NOMO-1 (cell line): ENCODE measurements at regions not wholly inside any gene's neighbourhood (a gene's known extent, or its start where the extent isn't known, plus 50 kb on each side); places are given as distances from the start of the nearest gene placed in this dataset.
A peak's percentile ranks its signal among the peaks of the same experiment; 100 is the strongest.

Experiments
- DNase-seq, 2 experiments: peaks; one replicate each; lab custom pipeline; 2025; ENCODE audit not compliant: unreplicated experiment in 2 of 2; lab: John Stamatoyannopoulos, UW

DNA sequence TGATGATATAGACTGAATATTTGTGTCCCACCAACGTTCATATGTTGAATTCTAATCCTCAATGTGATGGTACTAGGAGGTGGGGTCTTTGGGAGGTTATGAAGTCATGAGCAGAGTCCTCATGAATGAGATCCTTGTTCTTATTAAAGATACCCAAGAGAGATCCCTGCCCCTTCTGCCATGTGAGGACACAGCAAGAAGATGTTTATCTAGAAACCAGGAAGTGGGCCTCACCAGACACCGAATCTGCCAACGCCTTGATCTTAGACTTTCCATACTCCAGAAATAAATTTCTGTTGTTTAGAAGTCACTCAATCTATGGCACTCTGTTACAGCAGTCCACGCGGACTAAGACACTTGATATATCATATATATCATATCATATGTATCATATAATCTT is 67.7 kb upstream of the GCM1 start:
- peak; percentile 17 to 32 for DNase-seq

DNA sequence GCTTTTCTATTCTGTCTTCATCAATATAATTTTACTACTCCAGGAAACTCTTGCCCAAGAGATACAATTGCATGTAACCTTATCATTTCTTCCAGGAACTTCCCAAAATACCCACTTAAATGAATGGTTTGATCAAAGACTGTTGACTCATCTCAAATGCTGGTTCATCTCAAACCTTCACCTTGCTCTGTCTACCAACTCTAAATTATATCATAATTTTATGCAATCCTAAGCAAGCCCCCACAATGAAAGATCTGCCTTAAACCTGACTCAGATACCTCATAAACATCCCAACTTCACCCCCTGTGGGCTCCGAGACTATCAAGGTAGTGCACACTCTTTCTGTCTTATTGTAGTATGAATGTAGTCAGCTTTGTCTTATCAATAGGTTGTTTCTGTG is 65.5 kb upstream of the GCM1 start:
- DNase-seq: no peak

DNA sequence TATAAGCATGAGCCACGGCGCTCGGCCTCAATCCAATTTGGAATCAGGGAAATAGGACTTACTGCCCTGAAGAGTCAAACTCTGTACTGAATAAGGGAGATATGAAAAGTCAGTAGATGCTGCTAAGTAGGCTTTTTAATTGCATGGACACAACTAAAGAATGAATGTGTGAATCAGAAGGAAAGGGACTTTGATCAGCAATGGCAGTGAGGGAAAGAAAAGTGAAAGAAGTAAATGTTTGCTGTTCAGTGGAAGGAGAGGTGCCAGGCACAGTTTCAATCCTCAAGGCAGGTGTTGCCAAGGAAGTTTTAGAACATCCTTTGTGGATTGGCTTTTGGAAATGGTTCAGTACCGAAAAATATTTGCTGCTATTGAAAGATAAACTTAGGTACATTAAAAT is 62.2 kb upstream of the GCM1 start:
- no peak for DNase-seq

DNA sequence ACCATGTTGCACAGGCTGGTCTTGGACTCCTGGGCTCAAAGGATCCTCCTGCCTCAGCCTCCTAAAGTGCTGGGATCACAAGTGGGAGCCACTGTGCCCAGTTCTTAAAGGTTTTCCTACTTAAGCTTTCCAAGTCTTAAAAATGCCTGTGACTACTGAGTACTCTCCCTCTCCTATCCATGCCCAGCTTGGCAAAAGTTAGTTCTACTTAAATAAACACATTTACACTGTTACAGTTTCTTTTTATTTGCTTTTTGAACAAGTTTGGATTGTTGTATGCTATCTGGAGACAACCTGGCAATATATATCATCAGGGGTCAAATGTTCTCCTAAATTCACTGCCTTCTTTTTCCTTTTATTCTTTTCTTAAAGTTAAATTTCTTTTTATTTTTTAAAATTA is 61.0 kb upstream of the GCM1 start:
- DNase-seq: no peak

DNA sequence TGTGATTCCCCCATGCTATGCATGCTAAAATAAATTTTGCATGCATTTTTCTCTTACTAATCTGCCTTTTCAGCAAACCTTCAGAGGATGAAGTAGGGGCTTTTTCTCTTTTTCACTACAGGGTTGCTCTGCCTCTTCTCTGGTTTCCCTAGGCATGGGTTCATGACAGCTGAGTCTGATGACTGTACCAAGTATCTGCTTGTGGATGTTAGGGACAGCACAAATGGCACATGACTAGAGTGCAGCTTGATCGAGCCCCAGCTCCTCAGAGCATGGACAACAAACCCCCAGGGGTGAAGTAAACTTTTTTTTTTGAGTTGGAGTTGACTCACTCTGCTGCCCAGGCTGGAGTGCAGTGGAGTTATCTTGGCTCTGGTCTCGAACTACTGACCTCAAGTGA is 57.1 kb upstream of the GCM1 start:
- DNase-seq: no peak

DNA sequence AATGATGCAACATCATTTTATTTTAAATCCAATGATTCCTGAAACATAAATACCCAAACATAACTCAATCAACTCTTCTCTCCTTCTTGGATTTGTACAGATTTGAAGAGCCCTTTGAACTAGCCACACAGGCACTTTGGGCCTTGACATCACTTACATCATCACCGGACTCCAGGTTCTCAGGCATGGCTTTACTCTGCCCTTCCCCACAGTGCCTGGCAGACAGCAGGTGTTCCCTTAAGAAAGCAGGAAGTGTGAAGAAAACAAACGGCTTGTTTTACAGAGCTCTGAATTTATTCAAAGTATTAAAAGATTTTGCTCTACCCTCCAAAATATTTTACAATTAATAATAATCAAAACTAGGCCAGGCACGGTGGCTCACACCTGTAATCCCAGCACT is 54.8 kb upstream of the GCM1 start:
- peak in 1 of 2 experiments; percentile 23 for DNase-seq

DNA sequence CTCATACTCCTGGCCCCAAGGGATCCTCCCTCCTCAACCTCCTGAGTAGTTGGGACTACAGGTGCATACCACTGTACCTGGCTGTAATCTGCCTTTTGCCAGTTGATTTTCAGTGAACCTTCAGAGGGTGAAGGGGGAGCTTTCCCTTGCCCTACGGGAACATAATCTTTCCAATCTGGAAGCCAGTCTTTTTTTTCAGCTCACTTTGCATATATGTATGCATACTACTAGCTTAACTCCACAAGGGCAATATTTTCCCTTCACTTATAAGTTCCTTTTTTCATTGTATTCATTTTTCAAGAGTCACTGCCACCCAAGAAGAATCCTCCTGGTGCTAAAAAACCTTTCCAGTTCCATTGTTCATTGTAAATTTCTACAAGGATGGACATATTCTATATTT is 53.4 kb upstream of the GCM1 start:
- DNase-seq: peak in 1 of 2 experiments; percentile 21

DNA sequence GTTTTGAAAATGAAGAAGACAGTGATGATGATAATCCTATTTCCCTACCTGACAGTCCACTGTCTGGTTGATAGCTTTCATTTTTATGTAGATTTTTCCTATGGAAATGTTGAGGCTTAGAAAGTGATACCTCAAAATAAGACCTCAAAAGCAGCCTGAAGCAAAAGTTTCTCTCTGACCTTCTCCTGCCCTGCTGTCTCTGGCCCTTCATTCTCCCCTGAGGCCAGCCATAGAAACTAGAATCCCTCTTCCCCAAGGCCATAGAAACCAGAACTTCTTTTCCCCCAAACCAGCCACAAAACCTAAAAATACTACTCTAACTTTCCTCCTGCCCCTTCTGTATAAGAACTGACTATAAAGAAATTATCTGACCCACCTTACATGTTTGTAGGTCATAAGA is 52.6 kb upstream of the GCM1 start:
- DNase-seq: peak in 1 of 2 experiments; percentile 7

DNA sequence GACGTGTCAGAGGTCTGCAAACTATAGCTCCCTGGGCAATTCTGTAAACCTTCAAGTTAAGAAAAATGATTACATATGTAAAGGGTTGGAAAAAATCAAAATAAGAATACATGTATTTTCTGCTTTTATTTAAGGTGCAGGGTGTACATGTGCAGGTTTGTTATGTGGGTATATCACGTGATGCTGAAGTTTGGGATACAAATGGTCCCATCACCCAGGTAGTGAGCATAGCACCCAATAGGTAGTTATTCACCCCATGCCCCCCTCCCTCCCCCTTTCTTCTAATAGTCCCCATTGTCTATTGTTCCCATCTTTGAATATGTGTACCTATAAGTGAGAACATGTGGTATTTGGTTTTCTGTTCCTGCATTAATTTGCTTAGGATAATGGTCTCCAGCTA is 51.1 kb upstream of the GCM1 start:
- DNase-seq: no peak

DNA sequence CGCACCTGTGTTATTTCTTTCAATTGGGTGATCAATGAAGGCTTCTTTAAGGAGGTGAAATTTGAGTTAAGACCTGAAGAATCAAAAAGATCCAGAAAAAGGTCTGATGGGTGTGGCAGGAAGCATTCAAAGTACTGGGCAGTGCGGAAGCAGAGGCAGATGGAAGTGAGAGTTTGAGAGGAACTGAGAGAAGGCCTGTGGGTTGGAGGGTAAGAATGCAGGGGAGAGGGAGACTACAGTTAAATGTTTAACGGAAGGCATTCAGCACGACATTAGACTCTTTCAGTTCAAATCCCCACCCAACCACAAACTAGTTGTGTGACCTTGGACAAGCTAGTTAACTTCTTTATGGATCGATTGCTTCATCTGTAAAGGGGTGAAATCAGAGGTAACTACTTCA is 50.5 kb upstream of the GCM1 start:
- peak; percentile 91 to 94 for DNase-seq
